Stimulated activated CD4-positive, alpha-beta T cell treated with anti-CD3 and anti-CD28 coated beads, Interleukin-1b, Interleukin-23, amount 100 ng/mL, for 24 hours (primary cell): ENCODE measurements at regions not wholly inside any gene's neighbourhood (a gene's known extent, or its start where the extent isn't known, plus 50 kb on each side); places are given as distances from the start of the nearest gene placed in this dataset.
"Not testable (repeated sequence)": the region's sequence is repeated elsewhere in the genome, so short reads cannot be mapped to it uniquely, and the experiment has no call there.

Source experiments
- DNase-seq, 4 experiments: peaks; one replicate each; pipeline ENCODE4 v3.0.0-alpha.2; 2020; ENCODE audit warnings: low read depth in 4 of 4, low spot score in 1 of 4

- DNase-seq: no peak
Measured at GRCh38 chr2:38454081-38454480, 77.0 kb upstream of the ATL2 start.

GRCh38 chr2:38451778-38452177 lies 74.7 kb upstream of the ATL2 start:
- not testable (repeated sequence) for DNase-seq

GRCh38 chr2:38450509-38450908 lies 73.4 kb upstream of the ATL2 start:
- DNase-seq: no peak

- no peak for DNase-seq
Measured at GRCh38 chr2:38448692-38449410, 71.8 kb upstream of the ATL2 start.

GRCh38 chr2:38446906-38447561 lies 70.0 kb upstream of the ATL2 start:
- no peak for DNase-seq

GRCh38 chr2:38446418-38446817 lies 69.3 kb upstream of the ATL2 start:
- DNase-seq: no peak

GRCh38 chr2:38444247-38444646 lies 67.2 kb upstream of the ATL2 start:
- no peak for DNase-seq

GRCh38 chr2:38442643-38443541 lies 65.8 kb upstream of the ATL2 start:
- no peak for DNase-seq

- no peak for DNase-seq
Measured at GRCh38 chr2:38441346-38441745, 64.3 kb upstream of the ATL2 start.

- DNase-seq: no peak
Measured at GRCh38 chr2:38440655-38441054, 63.6 kb upstream of the ATL2 start.

GRCh38 chr2:38439863-38440262 lies 62.8 kb upstream of the ATL2 start:
- DNase-seq: no peak

GRCh38 chr2:38438883-38439612 lies 62.0 kb upstream of the ATL2 start:
- DNase-seq: no peak

- DNase-seq: no peak
Measured at GRCh38 chr2:38438133-38438882, 61.2 kb upstream of the ATL2 start.

GRCh38 chr2:38436227-38436664 lies 59.2 kb upstream of the ATL2 start:
- no peak for DNase-seq

GRCh38 chr2:38435775-38436174 lies 58.7 kb upstream of the ATL2 start:
- no peak for DNase-seq

GRCh38 chr2:38434595-38434994 lies 57.5 kb upstream of the ATL2 start:
- DNase-seq: no peak

GRCh38 chr2:38433607-38433975 lies 56.5 kb upstream of the ATL2 start:
- DNase-seq: no peak

- DNase-seq: no peak
Measured at GRCh38 chr2:38432820-38433606, 55.9 kb upstream of the ATL2 start.

GRCh38 chr2:38430597-38431207 lies 53.6 kb upstream of the ATL2 start:
- no peak for DNase-seq
